ENCODE measurements at regions not wholly inside any gene's neighbourhood (a gene's known extent, or its start where the extent isn't known, plus 50 kb on each side); places are given as distances from the start of the nearest gene placed in this dataset.
"Not testable (repeated sequence)": the region's sequence is repeated elsewhere in the genome, so short reads cannot be mapped to it uniquely, and the experiment has no call there.

DNA sequence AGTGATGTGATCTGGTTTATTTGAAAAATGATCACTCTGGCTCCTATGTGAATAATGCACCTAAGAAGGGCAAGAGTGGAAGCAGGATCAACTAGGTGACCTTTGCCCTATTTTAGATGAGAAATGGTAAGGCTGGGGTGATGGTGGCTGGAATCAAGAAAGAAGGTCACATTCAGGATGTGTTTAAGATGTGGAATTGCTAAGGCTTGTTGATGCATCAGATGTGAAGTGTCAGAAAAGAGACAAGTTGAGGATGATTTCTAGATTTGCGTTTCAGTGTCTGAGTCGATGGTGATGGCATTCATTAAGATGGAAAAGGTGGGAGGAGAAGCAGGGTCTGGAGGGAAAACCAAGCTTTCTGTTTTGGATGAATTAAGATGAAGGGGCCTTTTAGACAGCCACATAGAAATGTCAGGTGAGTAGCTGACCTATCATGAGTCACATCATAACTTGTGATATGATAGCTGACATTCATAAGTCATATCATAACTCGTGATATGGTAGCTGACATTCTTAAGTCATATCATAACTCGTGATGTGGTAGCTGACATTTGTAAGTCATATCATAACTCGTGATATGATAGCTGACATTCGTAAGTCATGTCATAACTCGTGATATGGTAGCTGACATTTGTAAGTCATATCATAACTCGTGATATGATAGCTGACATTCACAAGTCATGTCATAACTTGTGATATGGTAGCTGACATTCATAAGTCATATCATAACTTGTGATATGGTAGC, 101.2 kb upstream of the SEC11C start:
- Histone ChIP-seq H2AK5ac (ENCODE audit: low read length, severe bottlenecking) (no peak overlapping the region), H3K18ac (ENCODE audit: low read depth in 1 of 2, low read length in 2 of 2) (no peak overlapping the region), H3K4me2 (ENCODE audit: low read length, poor library complexity, severe bottlenecking) (no peak overlapping the region), H3K79me1 (replicated peaks; ENCODE audit: low read length, poor library complexity, severe bottlenecking) (no peaks in the 10 kb centered on the region), H3K4me3 (ENCODE audit: insufficient read depth in 1 of 2, low read depth in 1 of 2, low read length in 2 of 2) (no peak overlapping the region), H3K36me3 (ENCODE audit: control insufficient read depth in 1 of 2, insufficient read depth in 2 of 2, low read depth in 1 of 2, low read length in 2 of 2) (no peaks in the 10 kb centered on the region), H3K9ac (ENCODE audit: low read length) (no peak overlapping the region), H3K9me3 (ENCODE audit: control insufficient read depth, low read length) (no peaks in the 10 kb centered on the region), H2BK15ac (ENCODE audit: low read depth, poor library complexity, severe bottlenecking) (no peak overlapping the region), H3K4ac (ENCODE audit: low read depth in 1 of 2, low read length in 2 of 2) (no peak overlapping the region), H2AFZ (ENCODE audit: low read depth, low read length) (no peak overlapping the region), H3K4me1 (ENCODE audit: control insufficient read depth, insufficient read depth, low read depth, low read length) (no peaks in the 10 kb centered on the region), H3K14ac (ENCODE audit: low read length in 2 of 2) (no peak overlapping the region), H3K27ac (ENCODE audit: low read length, poor library complexity, severe bottlenecking) (no peak overlapping the region), H2BK12ac (ENCODE audit: low read length in 2 of 2) (no peak overlapping the region), H3K27me3 (ENCODE audit: control insufficient read depth in 1 of 2, insufficient read depth in 1 of 2, low read length in 2 of 2) (peaks cover 0 to 5% of the 10 kb centered on the region in 2 experiments), H4K91ac (ENCODE audit: low read length) (no peak overlapping the region), H2BK120ac (ENCODE audit: low read depth, low read length) (no peak overlapping the region), H3K23ac (ENCODE audit: low read length in 2 of 2) (no peak overlapping the region), H2BK5ac (ENCODE audit: low read depth, low read length, poor library complexity, severe bottlenecking) (no peak overlapping the region), H4K8ac (ENCODE audit: low read length) (no peak overlapping the region)
- DNase-seq: no peak
- 92% methylated on average over 8 of the region's 8 CpGs for WGBS

DNA sequence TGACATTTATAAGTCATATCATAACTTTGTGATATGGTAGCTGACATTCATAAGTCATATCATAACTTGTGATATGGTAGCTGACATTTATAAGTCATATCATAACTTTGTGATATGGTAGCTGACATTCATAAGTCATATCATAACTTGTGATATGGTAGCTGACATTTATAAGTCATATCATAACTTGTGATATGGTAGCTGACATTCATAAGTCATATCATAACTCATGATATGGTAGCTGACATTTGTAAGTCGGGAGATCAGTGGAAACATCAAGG, 100.7 kb upstream of the SEC11C start:
- DNase-seq; H4K8ac ChIP-seq (ENCODE audit: low read length); H2AK5ac ChIP-seq (ENCODE audit: low read length, severe bottlenecking); H3K27ac ChIP-seq (ENCODE audit: low read length, poor library complexity, severe bottlenecking); H3K4ac ChIP-seq (ENCODE audit: low read depth in 1 of 2, low read length in 2 of 2); H3K27me3 ChIP-seq (ENCODE audit: control insufficient read depth in 1 of 2, insufficient read depth in 1 of 2, low read length in 2 of 2); H2BK15ac ChIP-seq (ENCODE audit: low read depth, poor library complexity, severe bottlenecking); H3K4me1 ChIP-seq (ENCODE audit: control insufficient read depth, insufficient read depth, low read depth, low read length); H3K4me3 ChIP-seq (ENCODE audit: insufficient read depth in 1 of 2, low read depth in 1 of 2, low read length in 2 of 2); H3K9ac ChIP-seq (ENCODE audit: low read length); H3K18ac ChIP-seq (ENCODE audit: low read depth in 1 of 2, low read length in 2 of 2); H3K4me2 ChIP-seq (ENCODE audit: low read length, poor library complexity, severe bottlenecking); H2BK5ac ChIP-seq (ENCODE audit: low read depth, low read length, poor library complexity, severe bottlenecking); H3K23ac ChIP-seq (ENCODE audit: low read length in 2 of 2); H3K9me3 ChIP-seq (ENCODE audit: control insufficient read depth, low read length); H3K79me1 ChIP-seq (replicated peaks; ENCODE audit: low read length, poor library complexity, severe bottlenecking); H2BK12ac ChIP-seq (ENCODE audit: low read length in 2 of 2); H3K36me3 ChIP-seq (ENCODE audit: control insufficient read depth in 1 of 2, insufficient read depth in 2 of 2, low read depth in 1 of 2, low read length in 2 of 2); H3K14ac ChIP-seq (ENCODE audit: low read length in 2 of 2); H4K91ac ChIP-seq (ENCODE audit: low read length); H2AFZ ChIP-seq (ENCODE audit: low read depth, low read length); H2BK120ac ChIP-seq (ENCODE audit: low read depth, low read length): not testable (repeated sequence)
- WGBS: 85% methylated on average over 1 of the region's 1 CpG

DNA sequence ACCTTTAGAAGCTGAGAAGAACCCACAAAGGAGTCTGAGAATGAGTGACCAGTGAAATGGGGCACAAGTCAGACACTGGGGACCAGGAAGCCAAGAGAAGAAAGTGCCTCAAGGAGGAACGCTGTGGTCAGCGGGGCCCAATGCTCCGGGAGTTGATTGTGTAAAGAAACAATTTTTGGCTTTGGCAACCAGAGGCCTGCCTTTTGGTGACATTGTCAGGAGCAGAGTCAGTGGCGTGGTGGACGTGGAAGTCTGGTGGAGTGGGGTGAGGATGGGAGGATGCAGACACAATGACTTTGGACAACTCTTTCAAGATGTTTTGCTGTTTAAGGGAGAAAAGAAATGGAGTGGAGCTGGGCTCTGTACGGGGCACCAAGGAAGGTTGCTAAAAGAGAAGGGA, 100.2 kb upstream of the SEC11C start:
- WGBS: 98% methylated on average over 6 of the region's 6 CpGs
- H3K14ac ChIP-seq (ENCODE audit: low read length in 2 of 2): no peak overlapping the region
- no peaks in the 10 kb centered on the region for H3K4me1 ChIP-seq (ENCODE audit: control insufficient read depth, insufficient read depth, low read depth, low read length)

DNA sequence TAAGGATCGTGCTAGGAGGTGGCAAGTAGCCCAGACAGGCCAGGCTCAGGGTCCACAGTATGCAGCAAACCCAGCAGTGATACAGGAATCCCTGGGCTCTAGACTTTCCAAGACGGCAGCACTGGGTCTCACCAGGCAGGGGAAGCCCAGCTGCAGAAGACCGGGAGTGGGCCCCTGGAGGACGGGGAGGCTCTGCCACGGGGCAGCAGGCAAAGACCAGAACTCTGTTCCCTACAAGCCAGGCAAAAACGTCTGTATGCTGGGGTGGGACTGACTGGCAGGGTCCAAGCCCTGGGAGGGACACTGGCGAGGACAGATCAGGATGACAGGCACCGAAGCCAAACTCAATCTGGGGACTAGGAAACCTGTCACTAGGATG, 98.9 kb upstream of the SEC11C start:
- H4K91ac ChIP-seq (ENCODE audit: low read length): no peak overlapping the region
- H2BK5ac ChIP-seq (ENCODE audit: low read depth, low read length, poor library complexity, severe bottlenecking): no peak overlapping the region
- no peak overlapping the region for H3K4ac ChIP-seq (ENCODE audit: low read depth in 1 of 2, low read length in 2 of 2)
- H2BK120ac ChIP-seq (ENCODE audit: low read depth, low read length): no peak overlapping the region
- peak overlapping the region in 1 of 2 experiments; percentile 44 for H3K18ac ChIP-seq (ENCODE audit: low read depth in 1 of 2, low read length in 2 of 2)
- H3K9me3 ChIP-seq (ENCODE audit: control insufficient read depth, low read length): no peaks in the 10 kb centered on the region
- H3K23ac ChIP-seq (ENCODE audit: low read length in 2 of 2): no peak overlapping the region
- no peak overlapping the region for H3K9ac ChIP-seq (ENCODE audit: low read length)
- no peak overlapping the region for H4K8ac ChIP-seq (ENCODE audit: low read length)
- no peaks in the 10 kb centered on the region for H3K36me3 ChIP-seq (ENCODE audit: control insufficient read depth in 1 of 2, insufficient read depth in 2 of 2, low read depth in 1 of 2, low read length in 2 of 2)
- H2AK5ac ChIP-seq (ENCODE audit: low read length, severe bottlenecking): no peak overlapping the region
- H2BK15ac ChIP-seq (ENCODE audit: low read depth, poor library complexity, severe bottlenecking): no peak overlapping the region
- no peak for DNase-seq
- peak overlapping the region in 1 of 2 experiments; percentile 21 for H2BK12ac ChIP-seq (ENCODE audit: low read length in 2 of 2)
- H3K27ac ChIP-seq (ENCODE audit: low read length, poor library complexity, severe bottlenecking): no peak overlapping the region
- H3K27me3 ChIP-seq (ENCODE audit: control insufficient read depth in 1 of 2, insufficient read depth in 1 of 2, low read length in 2 of 2): peaks cover 0 to 5% of the 10 kb centered on the region in 2 experiments
- H2AFZ ChIP-seq (ENCODE audit: low read depth, low read length): no peak overlapping the region
- WGBS: 88% methylated on average over 8 of the region's 8 CpGs
- H3K79me1 ChIP-seq (replicated peaks; ENCODE audit: low read length, poor library complexity, severe bottlenecking): no peaks in the 10 kb centered on the region
- H3K14ac ChIP-seq (ENCODE audit: low read length in 2 of 2): no peak overlapping the region
- no peaks in the 10 kb centered on the region for H3K4me1 ChIP-seq (ENCODE audit: control insufficient read depth, insufficient read depth, low read depth, low read length)
- H3K4me2 ChIP-seq (ENCODE audit: low read length, poor library complexity, severe bottlenecking): no peak overlapping the region
- no peak overlapping the region for H3K4me3 ChIP-seq (ENCODE audit: insufficient read depth in 1 of 2, low read depth in 1 of 2, low read length in 2 of 2)

More for the DNA sequence above, 100.2 kb upstream of the SEC11C start:
- no peaks in the 10 kb centered on the region for H3K36me3 ChIP-seq (ENCODE audit: control insufficient read depth in 1 of 2, insufficient read depth in 2 of 2, low read depth in 1 of 2, low read length in 2 of 2)
- H4K91ac ChIP-seq (ENCODE audit: low read length): no peak overlapping the region
- no peak overlapping the region for H2BK12ac ChIP-seq (ENCODE audit: low read length in 2 of 2)
- no peak overlapping the region for H3K4me2 ChIP-seq (ENCODE audit: low read length, poor library complexity, severe bottlenecking)
- H3K9ac ChIP-seq (ENCODE audit: low read length): no peak overlapping the region
- H2BK120ac ChIP-seq (ENCODE audit: low read depth, low read length): no peak overlapping the region
- no peak overlapping the region for H3K4me3 ChIP-seq (ENCODE audit: insufficient read depth in 1 of 2, low read depth in 1 of 2, low read length in 2 of 2)
- H4K8ac ChIP-seq (ENCODE audit: low read length): peak overlapping the region; percentile 9
- H2BK15ac ChIP-seq (ENCODE audit: low read depth, poor library complexity, severe bottlenecking): no peak overlapping the region
- H3K18ac ChIP-seq (ENCODE audit: low read depth in 1 of 2, low read length in 2 of 2): no peak overlapping the region
- no peak overlapping the region for H3K27ac ChIP-seq (ENCODE audit: low read length, poor library complexity, severe bottlenecking)
- no peaks in the 10 kb centered on the region for H3K9me3 ChIP-seq (ENCODE audit: control insufficient read depth, low read length)
- H2AK5ac ChIP-seq (ENCODE audit: low read length, severe bottlenecking): no peak overlapping the region
- H3K27me3 ChIP-seq (ENCODE audit: control insufficient read depth in 1 of 2, insufficient read depth in 1 of 2, low read length in 2 of 2): peaks cover 0 to 5% of the 10 kb centered on the region in 2 experiments
- H2AFZ ChIP-seq (ENCODE audit: low read depth, low read length): no peak overlapping the region
- no peak overlapping the region for H3K4ac ChIP-seq (ENCODE audit: low read depth in 1 of 2, low read length in 2 of 2)
- no peak overlapping the region for H3K23ac ChIP-seq (ENCODE audit: low read length in 2 of 2)
- no peaks in the 10 kb centered on the region for H3K79me1 ChIP-seq (replicated peaks; ENCODE audit: low read length, poor library complexity, severe bottlenecking)
- no peak overlapping the region for H2BK5ac ChIP-seq (ENCODE audit: low read depth, low read length, poor library complexity, severe bottlenecking)
- no peak for DNase-seq

Data from mesenchymal stem cell (in vitro differentiated cells and primary cell).